HCT116 (cell line): ENCODE measurements at regions not wholly inside any gene's neighbourhood (a gene's known extent, or its start where the extent isn't known, plus 50 kb on each side); places are given as distances from the start of the nearest gene placed in this dataset.

Experiments
- ATAC-seq: fragments of 200-7000 bp; cut with Tn5 transposase; 2 replicates; pipeline ENCODE4 v1.9.1; 2020; ENCODE audit warnings: mild to moderate bottlenecking, moderate library complexity
- BruUV-seq: library from RNA; stranded (reverse); fragments of 400-500 nt; replicated peaks from 2 replicates; lab custom pipeline; 2021; lab: Mats Ljungman, UMichigan
- CTCF ChIA-PET: fragments of 300-600 bp; sonication (Branson Sonifier 250); formaldehyde crosslinking; loops from one replicate; lab custom pipeline; 2021; ENCODE audit warnings: antibody characterized with exemption; lab: Charles Lee
- POLR2A ChIA-PET: fragments of 300-600, 350-600 bp; sonication (Branson Sonifier 250); formaldehyde crosslinking; loops from one replicate; lab custom pipeline; 2021; ENCODE audit warnings: antibody characterized with exemption; lab: Charles Lee
- RAD21 ChIA-PET, 2 experiments: fragments of 300-600 bp; sonication (Branson Sonifier 250); formaldehyde crosslinking; loops; one replicate each; lab custom pipeline; 2023; ENCODE audit warnings: low total read pairs in 2 of 2; ENCODE audit not compliant: uncharacterized antibody in 2 of 2, unreplicated experiment in 2 of 2, low non-redundant PET in 1 of 2; lab: Charles Lee
- DNase-seq: peaks from one replicate; pipeline ENCODE4 v3.0.0-alpha.2; 2010; ENCODE audit warnings: low read depth, low spot score
- H2AFZ ChIP-seq: fragments of 200-600 bp; shearing (Covaris generic), sonication (generic); 2 replicates; pipeline ENCODE4 v1.6.1; 2017; ENCODE audit warnings: low read depth, mixed run types, mixed read lengths, antibody characterized with exemption, low read length; ENCODE audit not compliant: poor library complexity, severe bottlenecking
- H3K27ac ChIP-seq: 2 replicates; pipeline ENCODE4 v1.5.1; 2012; ENCODE audit warnings: low read depth, low read length
- H3K27me3 ChIP-seq: fragments of 200-600 bp; sonication (generic); 2 replicates; pipeline ENCODE4 v1.6.1; 2016; ENCODE audit warnings: mixed run types, low read length, mixed read lengths; ENCODE audit not compliant: insufficient read depth
- H3K36me3 ChIP-seq, 2 experiments: fragments of 200-500 bp in 1 of 2; fragments of 200-600 bp in 1 of 2; sonication (Bioruptor generic) in 1 of 2; sonication (generic) in 1 of 2; 2 replicates each; pipeline versions ENCODE4 v1.5.1 to v1.6.1; 2014 to 2016; ENCODE audit warnings: low read length in 2 of 2, inconsistent platforms in 1 of 2, mixed read lengths in 1 of 2, mixed run types in 1 of 2; ENCODE audit not compliant: insufficient read depth in 2 of 2, control insufficient read depth in 1 of 2
- H3K4me1 ChIP-seq, 2 experiments: fragments of 200-600 bp in 1 of 2; sonication (generic) in 1 of 2; 2 replicates each; pipeline versions ENCODE4 v1.5.1 to v1.6.1; 2012 to 2017; ENCODE audit warnings: low read length in 2 of 2, inconsistent platforms in 1 of 2, mild to moderate bottlenecking in 1 of 2, mixed read lengths in 1 of 2, mixed run types in 1 of 2, moderate library complexity in 1 of 2; ENCODE audit not compliant: insufficient read depth in 2 of 2, control insufficient read depth in 1 of 2
- H3K4me2 ChIP-seq: fragments of 200-600 bp; sonication (generic); 2 replicates; pipeline ENCODE4 v1.6.1; 2017; ENCODE audit warnings: mixed run types, low read length, mixed read lengths
- H3K4me3 ChIP-seq, 2 experiments: fragments of 200-600 bp in 1 of 2; sonication (generic) in 1 of 2; replicated peaks in 1 of 2; 2 replicates each; pipeline ENCODE4 v1.5.1; 2011 to 2016; ENCODE audit warnings: low read length in 2 of 2, control low read depth in 1 of 2, low read depth in 1 of 2, mild to moderate bottlenecking in 1 of 2, mixed read lengths in 1 of 2, mixed run types in 1 of 2
- H3K79me2 ChIP-seq: fragments of 200-600 bp; sonication (generic); 2 replicates; pipeline ENCODE4 v1.6.1; 2017; ENCODE audit warnings: mild to moderate bottlenecking, mixed run types, low read length, moderate library complexity, mixed read lengths; ENCODE audit not compliant: insufficient read depth
- H3K9ac ChIP-seq: fragments of 200-600 bp; sonication (generic); 2 replicates; pipeline ENCODE4 v1.6.1; 2016; ENCODE audit warnings: low read length, mixed read lengths
- H3K9me2 ChIP-seq: fragments of 200-600 bp; sonication (generic), shearing (Covaris generic); 2 replicates; pipeline ENCODE4 v1.6.1; 2017; ENCODE audit warnings: mixed run types, mild to moderate bottlenecking, moderate library complexity; ENCODE audit not compliant: insufficient read depth
- H3K9me3 ChIP-seq, 2 experiments: fragments of 200-500 bp in 1 of 2; fragments of 200-600 bp in 1 of 2; sonication (Bioruptor generic) in 1 of 2; sonication (generic) in 1 of 2; 2 replicates each; pipeline ENCODE4 v1.6.1; 2014 to 2017; ENCODE audit warnings: low read length in 2 of 2, mixed read lengths in 2 of 2, inconsistent platforms in 1 of 2, low read depth in 1 of 2, mild to moderate bottlenecking in 1 of 2, mixed run types in 1 of 2, moderate library complexity in 1 of 2; ENCODE audit not compliant: control insufficient read depth in 1 of 2, insufficient read depth in 1 of 2
- H4K20me1 ChIP-seq: fragments of 200-600 bp; sonication (generic), shearing (Covaris generic); 2 replicates; pipeline ENCODE4 v1.6.1; 2017; ENCODE audit warnings: mixed run types, mild to moderate bottlenecking, moderate library complexity; ENCODE audit not compliant: insufficient read depth
- CBX3 ChIP-seq: IDR thresholded peaks from 2 replicates; pipeline ENCODE4 v1.6.1; 2012; ENCODE audit warnings: low read depth
- CEBPB ChIP-seq: IDR thresholded peaks from 2 replicates; pipeline ENCODE4 v1.6.1; 2012; ENCODE audit warnings: low read depth
- EZH2phosphoT487 ChIP-seq: fragments of 200-600 bp; IDR thresholded peaks from 2 replicates; pipeline ENCODE4 v1.6.1; 2018; ENCODE audit warnings: antibody characterized with exemption, borderline replicate concordance
- SIN3A ChIP-seq: IDR thresholded peaks from 2 replicates; pipeline ENCODE4 v1.6.1; 2012; ENCODE audit warnings: low read depth
- SP1 ChIP-seq: IDR thresholded peaks from 2 replicates; pipeline ENCODE4 v1.6.1; 2012; ENCODE audit warnings: low read depth
- SRF ChIP-seq: IDR thresholded peaks from 2 replicates; pipeline ENCODE4 v1.6.1; 2012; ENCODE audit warnings: low read depth
- ZNF274 ChIP-seq: fragments of 200-500 bp; sonication (Bioruptor generic); IDR thresholded peaks from 2 replicates; pipeline ENCODE4 v1.6.1; 2014; ENCODE audit warnings: mild to moderate bottlenecking, low read depth, low read length, inconsistent platforms
- intact Hi-C: fragments of 100-400 bp; cut with micrococcal nuclease; formaldehyde crosslinking; loops from 2 replicates; pipeline ENCODE4 v1.10.0; 2022
- TF ChIP-seq, protein P1 (sequence below): IDR thresholded peaks from 2 replicates; pipeline ENCODE4 v1.6.1; 2012; ENCODE audit warnings: low read depth
- TF ChIP-seq, protein P2 (sequence below): IDR thresholded peaks from 2 replicates; pipeline ENCODE4 v1.6.1; 2012
- TF ChIP-seq, protein P3 (sequence below), 3 experiments: fragments of 200-600 bp in 1 of 3; sonication (generic) in 1 of 3; IDR thresholded peaks in 2 of 3; conservative IDR thresholded peaks in 1 of 3; 2 replicates each; pipeline ENCODE4 v1.5.1; 2012 to 2017; ENCODE audit warnings: low read depth in 2 of 3, low read length in 2 of 3, antibody characterized with exemption in 1 of 3, borderline replicate concordance in 1 of 3, control low read depth in 1 of 3, mild to moderate bottlenecking in 1 of 3, mixed read lengths in 1 of 3, mixed run types in 1 of 3, moderate library complexity in 1 of 3; ENCODE audit not compliant: insufficient read depth in 1 of 3
- TF ChIP-seq, protein P4 (sequence below): IDR thresholded peaks from 2 replicates; pipeline ENCODE4 v1.6.1; 2011; ENCODE audit warnings: mild to moderate bottlenecking, low read length, moderate library complexity; ENCODE audit not compliant: insufficient replicate concordance; ENCODE audit errors: extremely low read depth
- TF ChIP-seq, protein P5 (sequence below): IDR thresholded peaks from 2 replicates; pipeline ENCODE4 v1.6.1; 2012

DNA sequence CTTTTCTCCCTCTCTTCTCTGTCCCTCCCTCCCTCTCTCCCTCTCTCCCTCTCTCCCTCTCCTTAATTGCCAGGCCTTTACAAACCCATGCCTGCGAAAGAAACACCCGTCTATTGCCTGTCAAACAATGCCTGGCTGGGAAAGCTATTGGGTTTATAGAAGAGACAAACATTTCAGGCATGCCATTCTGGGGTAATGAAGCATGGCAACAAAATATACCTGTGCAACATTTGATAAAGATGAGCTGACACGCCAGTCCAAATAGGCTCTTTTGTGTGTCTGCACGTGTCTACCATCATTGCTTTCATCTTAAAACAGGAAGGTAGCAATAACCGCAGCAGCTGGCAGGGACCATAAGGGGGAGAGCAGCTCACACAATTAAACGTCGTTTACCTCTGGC, 282.1 kb downstream of the ZNF516 start:
- no peak overlapping the region for H3K9ac ChIP-seq
- CTCF ChIA-PET = no interaction called here
- H3K4me2 ChIP-seq = no peak overlapping the region
- peaks cover 17% of the 10 kb centered on the region for H3K27me3 ChIP-seq
- RAD21 ChIA-PET = no interaction called here
- no peaks in the 10 kb centered on the region for H3K36me3 ChIP-seq
- H3K4me3 ChIP-seq = no peak overlapping the region
- no peaks in the 10 kb centered on the region for H3K9me3 ChIP-seq
- H4K20me1 ChIP-seq = no peaks in the 10 kb centered on the region
- ATAC-seq = no peak
- no TSS peak for BruUV-seq
- TF ChIP-seq, protein P1, sequence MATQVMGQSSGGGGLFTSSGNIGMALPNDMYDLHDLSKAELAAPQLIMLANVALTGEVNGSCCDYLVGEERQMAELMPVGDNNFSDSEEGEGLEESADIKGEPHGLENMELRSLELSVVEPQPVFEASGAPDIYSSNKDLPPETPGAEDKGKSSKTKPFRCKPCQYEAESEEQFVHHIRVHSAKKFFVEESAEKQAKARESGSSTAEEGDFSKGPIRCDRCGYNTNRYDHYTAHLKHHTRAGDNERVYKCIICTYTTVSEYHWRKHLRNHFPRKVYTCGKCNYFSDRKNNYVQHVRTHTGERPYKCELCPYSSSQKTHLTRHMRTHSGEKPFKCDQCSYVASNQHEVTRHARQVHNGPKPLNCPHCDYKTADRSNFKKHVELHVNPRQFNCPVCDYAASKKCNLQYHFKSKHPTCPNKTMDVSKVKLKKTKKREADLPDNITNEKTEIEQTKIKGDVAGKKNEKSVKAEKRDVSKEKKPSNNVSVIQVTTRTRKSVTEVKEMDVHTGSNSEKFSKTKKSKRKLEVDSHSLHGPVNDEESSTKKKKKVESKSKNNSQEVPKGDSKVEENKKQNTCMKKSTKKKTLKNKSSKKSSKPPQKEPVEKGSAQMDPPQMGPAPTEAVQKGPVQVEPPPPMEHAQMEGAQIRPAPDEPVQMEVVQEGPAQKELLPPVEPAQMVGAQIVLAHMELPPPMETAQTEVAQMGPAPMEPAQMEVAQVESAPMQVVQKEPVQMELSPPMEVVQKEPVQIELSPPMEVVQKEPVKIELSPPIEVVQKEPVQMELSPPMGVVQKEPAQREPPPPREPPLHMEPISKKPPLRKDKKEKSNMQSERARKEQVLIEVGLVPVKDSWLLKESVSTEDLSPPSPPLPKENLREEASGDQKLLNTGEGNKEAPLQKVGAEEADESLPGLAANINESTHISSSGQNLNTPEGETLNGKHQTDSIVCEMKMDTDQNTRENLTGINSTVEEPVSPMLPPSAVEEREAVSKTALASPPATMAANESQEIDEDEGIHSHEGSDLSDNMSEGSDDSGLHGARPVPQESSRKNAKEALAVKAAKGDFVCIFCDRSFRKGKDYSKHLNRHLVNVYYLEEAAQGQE = no peak
- TF ChIP-seq, protein P2, sequence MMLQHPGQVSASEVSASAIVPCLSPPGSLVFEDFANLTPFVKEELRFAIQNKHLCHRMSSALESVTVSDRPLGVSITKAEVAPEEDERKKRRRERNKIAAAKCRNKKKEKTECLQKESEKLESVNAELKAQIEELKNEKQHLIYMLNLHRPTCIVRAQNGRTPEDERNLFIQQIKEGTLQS = no peak
- TF ChIP-seq, protein P3, sequence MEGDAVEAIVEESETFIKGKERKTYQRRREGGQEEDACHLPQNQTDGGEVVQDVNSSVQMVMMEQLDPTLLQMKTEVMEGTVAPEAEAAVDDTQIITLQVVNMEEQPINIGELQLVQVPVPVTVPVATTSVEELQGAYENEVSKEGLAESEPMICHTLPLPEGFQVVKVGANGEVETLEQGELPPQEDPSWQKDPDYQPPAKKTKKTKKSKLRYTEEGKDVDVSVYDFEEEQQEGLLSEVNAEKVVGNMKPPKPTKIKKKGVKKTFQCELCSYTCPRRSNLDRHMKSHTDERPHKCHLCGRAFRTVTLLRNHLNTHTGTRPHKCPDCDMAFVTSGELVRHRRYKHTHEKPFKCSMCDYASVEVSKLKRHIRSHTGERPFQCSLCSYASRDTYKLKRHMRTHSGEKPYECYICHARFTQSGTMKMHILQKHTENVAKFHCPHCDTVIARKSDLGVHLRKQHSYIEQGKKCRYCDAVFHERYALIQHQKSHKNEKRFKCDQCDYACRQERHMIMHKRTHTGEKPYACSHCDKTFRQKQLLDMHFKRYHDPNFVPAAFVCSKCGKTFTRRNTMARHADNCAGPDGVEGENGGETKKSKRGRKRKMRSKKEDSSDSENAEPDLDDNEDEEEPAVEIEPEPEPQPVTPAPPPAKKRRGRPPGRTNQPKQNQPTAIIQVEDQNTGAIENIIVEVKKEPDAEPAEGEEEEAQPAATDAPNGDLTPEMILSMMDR (IDR thresholded peaks at IDR 0.05 in 2 of 3, conservative IDR thresholded peaks at IDR 0.05 in 1 of 3; ENCODE audit: borderline replicate concordance in 1 of 3, insufficient read depth in 1 of 3, low read depth in 2 of 3, low read length in 2 of 3) = no peak
- TF ChIP-seq, protein P4, sequence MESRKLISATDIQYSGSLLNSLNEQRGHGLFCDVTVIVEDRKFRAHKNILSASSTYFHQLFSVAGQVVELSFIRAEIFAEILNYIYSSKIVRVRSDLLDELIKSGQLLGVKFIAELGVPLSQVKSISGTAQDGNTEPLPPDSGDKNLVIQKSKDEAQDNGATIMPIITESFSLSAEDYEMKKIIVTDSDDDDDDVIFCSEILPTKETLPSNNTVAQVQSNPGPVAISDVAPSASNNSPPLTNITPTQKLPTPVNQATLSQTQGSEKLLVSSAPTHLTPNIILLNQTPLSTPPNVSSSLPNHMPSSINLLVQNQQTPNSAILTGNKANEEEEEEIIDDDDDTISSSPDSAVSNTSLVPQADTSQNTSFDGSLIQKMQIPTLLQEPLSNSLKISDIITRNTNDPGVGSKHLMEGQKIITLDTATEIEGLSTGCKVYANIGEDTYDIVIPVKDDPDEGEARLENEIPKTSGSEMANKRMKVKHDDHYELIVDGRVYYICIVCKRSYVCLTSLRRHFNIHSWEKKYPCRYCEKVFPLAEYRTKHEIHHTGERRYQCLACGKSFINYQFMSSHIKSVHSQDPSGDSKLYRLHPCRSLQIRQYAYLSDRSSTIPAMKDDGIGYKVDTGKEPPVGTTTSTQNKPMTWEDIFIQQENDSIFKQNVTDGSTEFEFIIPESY = no peak
- no peak for TF ChIP-seq EZH2phosphoT487
- no peak for TF ChIP-seq CEBPB
- no peak for TF ChIP-seq SIN3A
- no peak for TF ChIP-seq SP1
- TF ChIP-seq, protein P5, sequence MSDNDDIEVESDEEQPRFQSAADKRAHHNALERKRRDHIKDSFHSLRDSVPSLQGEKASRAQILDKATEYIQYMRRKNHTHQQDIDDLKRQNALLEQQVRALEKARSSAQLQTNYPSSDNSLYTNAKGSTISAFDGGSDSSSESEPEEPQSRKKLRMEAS = no peak
- TF ChIP-seq CBX3 = no peak
- no peak for TF ChIP-seq SRF
- TF ChIP-seq ZNF274 = no peak
- intact Hi-C loops = no loop called here
- no peaks in the 10 kb centered on the region for H3K9me2 ChIP-seq
- no peak overlapping the region for H2AFZ ChIP-seq
- H3K4me1 ChIP-seq = peaks cover 0 to 3% of the 10 kb centered on the region in 2 experiments; a peak in 1 of 4 replicates
- no peak for DNase-seq
- POLR2A ChIA-PET = no interaction called here
- no peaks in the 10 kb centered on the region for H3K79me2 ChIP-seq
- no peak overlapping the region for H3K27ac ChIP-seq
